ENCODE measurements at regions not wholly inside any gene's neighbourhood (a gene's known extent, or its start where the extent isn't known, plus 50 kb on each side); places are given as distances from the start of the nearest gene placed in this dataset.

- H3K27ac ChIP-seq, result no peak overlapping the region
- no peak for TF ChIP-seq CTCF (conservative IDR thresholded peaks at IDR 0.05)
These were observed 54.9 kb upstream of the NAMPT start for GRCh38 chr7:106339513-106340246.

GRCh38 chr7:106337754-106338153 is 53.0 kb upstream of the NAMPT start:
- no peak overlapping the region for H3K27ac ChIP-seq
- TF ChIP-seq CTCF (conservative IDR thresholded peaks at IDR 0.05), result no peak

DNA sequence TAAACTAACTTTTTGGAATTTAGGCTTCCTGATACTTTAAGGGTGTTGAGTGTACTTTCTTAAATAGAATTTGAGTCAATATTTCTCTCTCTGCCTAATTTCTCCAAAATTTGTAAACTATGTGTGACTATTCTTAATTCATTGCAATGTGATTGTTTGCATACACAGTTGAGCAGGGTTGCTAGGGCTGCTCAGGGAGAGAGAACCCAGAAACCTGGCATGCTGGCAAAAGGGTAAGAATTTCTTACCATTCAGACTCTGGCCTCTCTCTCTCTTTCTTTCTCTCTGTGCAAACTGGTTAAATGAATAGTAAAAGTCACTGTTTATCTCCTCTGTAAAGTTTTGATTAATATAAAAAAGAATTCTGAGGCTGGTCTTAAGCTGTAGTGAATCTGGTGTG is 51.0 kb upstream of the NAMPT start:
- H3K27ac ChIP-seq, result no peak overlapping the region
- TF ChIP-seq CTCF (conservative IDR thresholded peaks at IDR 0.05), result no peak
